ENCODE measurements at regions not wholly inside any gene's neighbourhood (a gene's known extent, or its start where the extent isn't known, plus 50 kb on each side); places are given as distances from the start of the nearest gene placed in this dataset.

DNA sequence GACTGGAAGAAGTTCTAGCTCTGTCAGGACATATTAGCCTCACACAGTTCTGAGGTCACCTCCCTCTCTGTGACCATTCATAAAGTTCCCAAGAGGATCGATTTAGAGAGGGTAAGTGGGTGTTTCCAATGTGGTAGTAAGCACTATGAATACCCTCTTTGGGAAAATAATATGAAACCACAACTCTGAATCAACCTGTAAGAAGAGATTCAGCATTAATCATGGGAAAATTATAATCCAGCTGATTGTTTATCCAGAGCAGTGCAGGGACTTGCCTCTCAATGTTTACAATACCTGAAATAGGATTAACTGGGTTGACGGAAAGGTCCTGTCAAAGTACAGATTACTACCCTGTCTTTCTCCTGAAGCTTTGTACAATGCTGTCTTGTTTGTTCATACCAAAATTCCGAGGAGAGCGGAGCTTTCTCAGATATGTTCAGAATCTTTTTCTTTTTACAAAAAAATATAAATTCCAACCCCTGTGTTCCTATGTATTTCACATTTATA lies 302.9 kb upstream of the DPPA4 start:
- H3K4me1 ChIP-seq (replicated peaks in 1 of 2): no peaks in the 10 kb centered on the region
- no peaks in the 10 kb centered on the region for H3K27me3 ChIP-seq
- no peak for DNase-seq
- TF ChIP-seq POLR2A (IDR thresholded peaks at IDR 0.05) (no peak), CTCF (IDR thresholded peaks at IDR 0.05) (no peak)
- no peaks in the 10 kb centered on the region for H3K36me3 ChIP-seq (replicated peaks in 1 of 2)
- no peaks in the 10 kb centered on the region for H3K9me3 ChIP-seq (replicated peaks in 1 of 3)
- H3K4me3 ChIP-seq: no peak overlapping the region
- WGBS, 4 donors: 76 to 86% (median 82%) methylated on average over 4 of the region's 4 CpGs
- H3K27ac ChIP-seq: no peak overlapping the region
- intact Hi-C loops (cut with DNase I): no loop called here

GRCh38 chr3:109642025-109642424 lies 304.7 kb upstream of the DPPA4 start:
- intact Hi-C loops (cut with DNase I): no loop called here
- H3K27ac ChIP-seq: no peak overlapping the region
- TF ChIP-seq CTCF (IDR thresholded peaks at IDR 0.05) (no peak), POLR2A (IDR thresholded peaks at IDR 0.05) (no peak)
- no peak for DNase-seq
- H3K9me3 ChIP-seq (replicated peaks in 1 of 3): no peaks in the 10 kb centered on the region
- 41 to 52% (median 50%) methylated on average over 1 of the region's 1 CpG for WGBS, 4 donors
- no peaks in the 10 kb centered on the region for H3K36me3 ChIP-seq (replicated peaks in 1 of 2)
- no peaks in the 10 kb centered on the region for H3K4me1 ChIP-seq (replicated peaks in 1 of 2)
- H3K4me3 ChIP-seq: no peak overlapping the region
- H3K27me3 ChIP-seq: no peaks in the 10 kb centered on the region

DNA sequence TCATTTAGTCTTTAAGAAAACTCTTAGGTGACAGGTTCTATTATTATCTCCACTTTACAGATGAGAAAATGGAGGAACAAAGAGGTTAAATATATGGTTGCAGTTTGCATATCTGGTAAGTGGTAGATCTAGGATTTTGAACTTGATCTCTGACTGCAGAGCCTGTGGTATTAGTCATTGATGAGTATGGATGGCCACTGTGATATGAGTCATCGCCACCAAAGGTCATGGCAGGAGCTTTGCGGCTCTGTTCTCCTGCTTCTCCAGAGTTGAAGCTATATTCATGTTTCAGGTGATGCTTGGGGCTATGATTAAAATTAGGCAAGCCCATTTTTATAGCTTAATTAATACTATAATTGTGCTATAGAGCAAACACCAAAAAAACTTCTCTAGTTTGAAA lies 306.2 kb upstream of the DPPA4 start:
- intact Hi-C loops (cut with DNase I): no loop called here
- no peaks in the 10 kb centered on the region for H3K4me1 ChIP-seq (replicated peaks in 1 of 2)
- H3K4me3 ChIP-seq: no peak overlapping the region
- WGBS, 4 donors: 31 to 46% (median 36%) methylated on average over 2 of the region's 2 CpGs
- H3K27ac ChIP-seq: no peak overlapping the region
- H3K36me3 ChIP-seq (replicated peaks in 1 of 2): no peaks in the 10 kb centered on the region
- no peaks in the 10 kb centered on the region for H3K27me3 ChIP-seq
- TF ChIP-seq POLR2A (IDR thresholded peaks at IDR 0.05) (no peak), CTCF (IDR thresholded peaks at IDR 0.05) (no peak)
- DNase-seq: peak; percentile 26 to 64 (median 45)
- H3K9me3 ChIP-seq (replicated peaks in 1 of 3): no peaks in the 10 kb centered on the region

GRCh38 chr3:109644332-109644731 lies 307.0 kb upstream of the DPPA4 start:
- intact Hi-C loops (cut with DNase I): no loop called here
- DNase-seq: no peak
- Histone ChIP-seq H3K4me1 (replicated peaks in 1 of 2) (no peaks in the 10 kb centered on the region), H3K4me3 (no peak overlapping the region), H3K36me3 (replicated peaks in 1 of 2) (no peaks in the 10 kb centered on the region), H3K9me3 (replicated peaks in 1 of 3) (no peaks in the 10 kb centered on the region), H3K27ac (no peak overlapping the region), H3K27me3 (no peaks in the 10 kb centered on the region)
- 88 to 96% (median 90%) methylated on average over 2 of the region's 2 CpGs for WGBS, 4 donors
- TF ChIP-seq POLR2A (IDR thresholded peaks at IDR 0.05) (no peak), CTCF (IDR thresholded peaks at IDR 0.05) (no peak)
